GM18909 (cell line): ENCODE measurements at regions not wholly inside any gene's neighbourhood (a gene's known extent, or its start where the extent isn't known, plus 50 kb on each side); places are given as distances from the start of the nearest gene placed in this dataset.

ENCODE experiments used
- ATAC-seq: cut with Tn5 transposase; IDR thresholded peaks from one replicate; pipeline ENCODE4 v1.9.1; 2021; ENCODE audit warnings: mild to moderate bottlenecking; ENCODE audit not compliant: unreplicated experiment, poor library complexity

GRCh38 chr16:85333744-85334640 lies 221.7 kb upstream of the CIBAR2 start:
- ATAC-seq = no peak

- ATAC-seq = no peak
Observed at GRCh38 chr16:85334718-85335583, 222.7 kb upstream of the CIBAR2 start.

- no peak for ATAC-seq
Observed at GRCh38 chr16:85335584-85336491, 223.6 kb upstream of the CIBAR2 start.

- ATAC-seq = no peak
Observed at GRCh38 chr16:85337910-85338637, 225.8 kb upstream of the CIBAR2 start.

GRCh38 chr16:85338638-85338982 lies 226.3 kb upstream of the CIBAR2 start:
- ATAC-seq = no peak

GRCh38 chr16:85338989-85339685 lies 226.9 kb upstream of the CIBAR2 start:
- no peak for ATAC-seq

- no peak for ATAC-seq
Observed at GRCh38 chr16:85341972-85342695, 229.9 kb upstream of the CIBAR2 start.

GRCh38 chr16:85344502-85345128 lies 232.3 kb upstream of the CIBAR2 start:
- ATAC-seq = no peak

- ATAC-seq = no peak
Observed at GRCh38 chr16:85345129-85345639, 232.9 kb upstream of the CIBAR2 start.

GRCh38 chr16:85346404-85347212 lies 234.3 kb upstream of the CIBAR2 start:
- no peak for ATAC-seq

- no peak for ATAC-seq
Observed at GRCh38 chr16:85347213-85347591, 234.9 kb upstream of the CIBAR2 start.

- no peak for ATAC-seq
Observed at GRCh38 chr16:85348065-85348840, 236.0 kb upstream of the CIBAR2 start.

- ATAC-seq = no peak
Observed at GRCh38 chr16:85348911-85349334, 236.7 kb upstream of the CIBAR2 start.

- no peak for ATAC-seq
Observed at GRCh38 chr16:85349365-85350145, 237.3 kb upstream of the CIBAR2 start.

- no peak for ATAC-seq
Observed at GRCh38 chr16:85350146-85350728, 238.0 kb upstream of the CIBAR2 start.
